Keratinocyte (primary cell): ENCODE measurements at regions not wholly inside any gene's neighbourhood (a gene's known extent, or its start where the extent isn't known, plus 50 kb on each side); places are given as distances from the start of the nearest gene placed in this dataset.

Source experiments
- DNase-seq: peaks from one replicate; pipeline ENCODE4 v3.0.0-alpha.2; 2011; ENCODE audit warnings: low read depth, missing footprints, low spot score
- FAIRE-seq: peaks from 2 replicates; lab custom pipeline; 2011; peaks lifted over from hg19 to GRCh38; lab: Jason Lieb, UNC
- H2AFZ ChIP-seq: 2 replicates; pipeline ENCODE4 v1.6.0; 2012; ENCODE audit warnings: low read length, control low read depth, inconsistent platforms; ENCODE audit not compliant: control insufficient read depth
- H3K27ac ChIP-seq: 2 replicates; pipeline ENCODE4 v1.5.1; 2011; ENCODE audit warnings: low read length; ENCODE audit not compliant: control insufficient read depth, insufficient read depth
- H3K27me3 ChIP-seq: 3 replicates; pipeline ENCODE4 v1.6.0; 2011; ENCODE audit warnings: low read length; ENCODE audit not compliant: control insufficient read depth, insufficient read depth; ENCODE audit errors: extremely low read depth
- H3K36me3 ChIP-seq, 2 experiments: 2 replicates in 1 of 2; 3 replicates in 1 of 2; pipeline ENCODE4 v1.5.1; 2011; ENCODE audit warnings: low read length in 2 of 2, mild to moderate bottlenecking in 1 of 2; ENCODE audit not compliant: control insufficient read depth in 2 of 2, insufficient read depth in 2 of 2; ENCODE audit errors: extremely low read depth in 1 of 2
- H3K4me1 ChIP-seq: 3 replicates; pipeline ENCODE4 v1.5.1; 2011; ENCODE audit warnings: low read length; ENCODE audit not compliant: control insufficient read depth, insufficient read depth; ENCODE audit errors: extremely low read depth
- H3K4me2 ChIP-seq: 3 replicates; pipeline ENCODE4 v1.6.0; 2011; ENCODE audit warnings: low read depth, low read length; ENCODE audit not compliant: control insufficient read depth, insufficient read depth; ENCODE audit errors: extremely low read depth
- H3K4me3 ChIP-seq, 3 experiments: fragments of 200-600 bp in 1 of 3; sonication (generic) in 1 of 3; 2 replicates in 2 of 3; 3 replicates in 1 of 3; pipeline ENCODE4 v1.5.1; 2011 to 2016; ENCODE audit warnings: low read length in 3 of 3, mild to moderate bottlenecking in 3 of 3, control low read depth in 2 of 3, inconsistent platforms in 1 of 3, low read depth in 1 of 3, mixed read lengths in 1 of 3, mixed run types in 1 of 3, moderate library complexity in 1 of 3; ENCODE audit not compliant: control insufficient read depth in 2 of 3, insufficient read depth in 2 of 3; ENCODE audit errors: extremely low read depth in 1 of 3
- H3K79me2 ChIP-seq: 2 replicates; pipeline ENCODE4 v1.6.0; 2012; ENCODE audit warnings: low read length; ENCODE audit not compliant: control insufficient read depth, insufficient read depth
- H3K9ac ChIP-seq: 3 replicates; pipeline ENCODE4 v1.6.0; 2011; ENCODE audit warnings: low read length; ENCODE audit not compliant: control insufficient read depth, insufficient read depth; ENCODE audit errors: extremely low read depth
- H3K9me1 ChIP-seq: 3 replicates; pipeline ENCODE4 v1.6.0; 2011; ENCODE audit warnings: low read length; ENCODE audit not compliant: control insufficient read depth, insufficient read depth; ENCODE audit errors: extremely low read depth
- H3K9me3 ChIP-seq: 2 replicates; pipeline ENCODE4 v1.5.1; 2012; ENCODE audit warnings: low read depth, low read length; ENCODE audit not compliant: control insufficient read depth
- H4K20me1 ChIP-seq: 3 replicates; pipeline ENCODE4 v1.6.0; 2011; ENCODE audit warnings: low read length; ENCODE audit not compliant: control insufficient read depth, insufficient read depth; ENCODE audit errors: extremely low read depth
- EZH2 ChIP-seq: IDR thresholded peaks from one replicate; pipeline ENCODE4 v1.6.1; 2012; ENCODE audit warnings: inconsistent platforms, mild to moderate bottlenecking, low read length, moderate library complexity
- dilution Hi-C: fragments of 300-500 bp; cut with MboI; formaldehyde crosslinking; loops from one replicate; pipeline ENCODE4 v1.7.0; 2020; ENCODE audit warnings: low sequenced_read_pairs; ENCODE audit not compliant: extremely low pct_ligation_motif_present
- TF ChIP-seq, protein P1 (sequence below), 3 experiments: IDR thresholded peaks in 1 of 3; conservative IDR thresholded peaks in 1 of 3; optimal IDR thresholded peaks in 1 of 3; 2 replicates in 2 of 3; 3 replicates in 1 of 3; pipeline versions ENCODE3 to v1.5.1; 2011; ENCODE audit warnings: low read length in 3 of 3, mild to moderate bottlenecking in 3 of 3, moderate library complexity in 2 of 3, control low read depth in 1 of 3, inconsistent platforms in 1 of 3; ENCODE audit not compliant: insufficient read depth in 2 of 3; ENCODE audit errors: extremely low read depth in 1 of 3

DNA sequence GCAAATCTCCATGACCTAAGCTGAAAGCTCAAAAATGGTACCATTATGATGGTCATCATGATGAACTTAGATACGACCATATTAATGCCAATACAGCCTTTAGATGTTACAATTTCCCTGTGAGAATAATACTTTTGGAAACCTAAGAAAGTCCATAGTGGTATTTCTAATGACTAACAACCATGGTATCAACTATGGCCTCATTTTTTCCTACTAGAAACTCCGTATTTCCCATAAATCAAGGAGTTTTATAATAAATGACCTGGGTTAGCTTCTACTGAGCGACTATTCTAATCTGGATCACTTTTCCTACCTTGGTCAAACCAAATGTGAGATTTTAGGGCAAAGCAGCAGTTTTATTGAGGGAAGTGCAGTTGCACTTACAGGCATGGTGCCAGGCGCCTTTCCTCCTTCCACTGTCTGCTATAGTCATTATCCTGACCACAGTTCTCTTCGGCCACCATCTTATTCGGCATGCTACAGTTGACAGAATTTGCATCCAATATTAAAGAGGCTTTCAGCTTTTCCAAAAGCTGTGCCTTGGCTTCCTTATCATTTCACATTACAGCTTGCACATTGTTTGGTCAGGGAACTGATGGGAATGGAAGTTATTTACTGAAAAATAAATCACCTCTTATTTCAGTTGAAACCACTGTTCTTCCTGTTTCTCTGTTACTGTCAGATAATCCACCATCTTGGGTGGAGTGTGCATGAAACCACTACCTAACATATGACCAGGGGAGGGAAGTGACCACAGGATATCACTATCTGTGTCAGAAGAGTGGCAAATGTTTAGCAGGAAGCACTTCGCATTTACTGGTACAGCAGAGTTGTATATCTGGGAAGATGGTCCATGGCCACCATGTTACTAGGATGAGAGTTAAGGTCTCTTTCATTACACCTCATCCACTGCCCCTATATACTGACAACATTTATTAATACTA lies 74.5 kb upstream of the PICALM start:
- TF ChIP-seq EZH2: no peak
- TF ChIP-seq, protein P1, sequence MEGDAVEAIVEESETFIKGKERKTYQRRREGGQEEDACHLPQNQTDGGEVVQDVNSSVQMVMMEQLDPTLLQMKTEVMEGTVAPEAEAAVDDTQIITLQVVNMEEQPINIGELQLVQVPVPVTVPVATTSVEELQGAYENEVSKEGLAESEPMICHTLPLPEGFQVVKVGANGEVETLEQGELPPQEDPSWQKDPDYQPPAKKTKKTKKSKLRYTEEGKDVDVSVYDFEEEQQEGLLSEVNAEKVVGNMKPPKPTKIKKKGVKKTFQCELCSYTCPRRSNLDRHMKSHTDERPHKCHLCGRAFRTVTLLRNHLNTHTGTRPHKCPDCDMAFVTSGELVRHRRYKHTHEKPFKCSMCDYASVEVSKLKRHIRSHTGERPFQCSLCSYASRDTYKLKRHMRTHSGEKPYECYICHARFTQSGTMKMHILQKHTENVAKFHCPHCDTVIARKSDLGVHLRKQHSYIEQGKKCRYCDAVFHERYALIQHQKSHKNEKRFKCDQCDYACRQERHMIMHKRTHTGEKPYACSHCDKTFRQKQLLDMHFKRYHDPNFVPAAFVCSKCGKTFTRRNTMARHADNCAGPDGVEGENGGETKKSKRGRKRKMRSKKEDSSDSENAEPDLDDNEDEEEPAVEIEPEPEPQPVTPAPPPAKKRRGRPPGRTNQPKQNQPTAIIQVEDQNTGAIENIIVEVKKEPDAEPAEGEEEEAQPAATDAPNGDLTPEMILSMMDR (optimal IDR thresholded peaks at IDR 0.05 in 1 of 3, IDR thresholded peaks at IDR 0.05 in 1 of 3, conservative IDR thresholded peaks at IDR 0.05 in 1 of 3; ENCODE audit: extremely low read depth in 1 of 3, insufficient read depth in 2 of 3, low read length in 3 of 3): no peak
- Histone ChIP-seq H3K27me3 (no peaks in the 10 kb centered on the region), H2AFZ (no peak overlapping the region), H3K4me2 (no peak overlapping the region), H3K4me1 (peaks cover 3% of the 10 kb centered on the region), H3K4me3 (no peak overlapping the region), H3K9me3 (no peaks in the 10 kb centered on the region), H3K9ac (no peak overlapping the region), H3K36me3 (no peaks in the 10 kb centered on the region), H4K20me1 (no peaks in the 10 kb centered on the region), H3K9me1 (no peaks in the 10 kb centered on the region), H3K79me2 (no peaks in the 10 kb centered on the region), H3K27ac (no peak overlapping the region)
- dilution Hi-C loops: no loop called here
- FAIRE-seq (no peak), DNase-seq (no peak)

DNA sequence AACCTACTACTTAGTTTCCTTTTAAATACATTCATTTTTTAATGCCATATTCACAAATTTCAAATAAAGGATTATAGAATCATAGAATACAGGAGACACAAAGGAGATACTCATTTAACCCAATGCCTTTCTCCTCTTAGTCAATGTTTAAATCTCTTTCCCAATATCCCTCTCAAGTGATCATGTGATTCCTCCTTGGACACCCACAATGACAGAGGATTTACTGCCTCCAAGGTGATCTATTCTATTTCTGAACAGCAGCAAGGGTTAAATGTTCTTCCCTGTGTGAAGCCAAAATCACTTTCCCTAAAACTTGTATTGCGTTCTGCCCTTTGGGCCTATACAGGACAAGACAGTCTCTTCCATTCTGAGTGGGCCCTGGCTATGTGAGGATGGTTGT lies 73.3 kb upstream of the PICALM start:
- no peaks in the 10 kb centered on the region for H3K79me2 ChIP-seq
- DNase-seq: no peak
- dilution Hi-C loops: no loop called here
- no peak overlapping the region for H3K4me2 ChIP-seq
- H3K9me3 ChIP-seq: no peaks in the 10 kb centered on the region
- no peak for FAIRE-seq
- no peaks in the 10 kb centered on the region for H3K9me1 ChIP-seq
- no peaks in the 10 kb centered on the region for H3K36me3 ChIP-seq
- no peak for TF ChIP-seq EZH2
- TF ChIP-seq, protein P1 (optimal IDR thresholded peaks at IDR 0.05 in 1 of 3, IDR thresholded peaks at IDR 0.05 in 1 of 3, conservative IDR thresholded peaks at IDR 0.05 in 1 of 3; ENCODE audit: extremely low read depth in 1 of 3, insufficient read depth in 2 of 3, low read length in 3 of 3): no peak
- no peaks in the 10 kb centered on the region for H3K4me1 ChIP-seq
- no peak overlapping the region for H3K4me3 ChIP-seq
- H4K20me1 ChIP-seq: no peaks in the 10 kb centered on the region
- no peak overlapping the region for H3K27ac ChIP-seq
- H3K27me3 ChIP-seq: no peaks in the 10 kb centered on the region
- H3K9ac ChIP-seq: no peak overlapping the region
- no peak overlapping the region for H2AFZ ChIP-seq
